ENCODE measurements at regions not wholly inside any gene's neighbourhood (a gene's known extent, or its start where the extent isn't known, plus 50 kb on each side); places are given as distances from the start of the nearest gene placed in this dataset.

GRCh38 chr5:93120051-93120450 is 461.0 kb downstream of the NR2F1-AS1 start:
- TF ChIP-seq CTCF (conservative IDR thresholded peaks at IDR 0.05; ENCODE audit: low read length) (no peak), EZH2phosphoT487 (IDR thresholded peaks at IDR 0.05; ENCODE audit: borderline replicate concordance) (no peak)

All from Loucy (cell line).